Thyroid gland (tissue), 4 donors: ENCODE measurements at regions not wholly inside any gene's neighbourhood (a gene's known extent, or its start where the extent isn't known, plus 50 kb on each side); places are given as distances from the start of the nearest gene placed in this dataset.

ENCODE experiments used
- DNase-seq, 2 donors: peaks; one replicate each; pipeline ENCODE4 v3.0.0-alpha.2; 2019
- H3K27ac ChIP-seq, 3 donors: fragments of 200-600 bp; sonication (generic); 1 replicate in 2 of 3; 2 replicates in 1 of 3; pipeline ENCODE4 v1.5.1; 2016 to 2019; ENCODE audit warnings: mild to moderate bottlenecking in 1 of 3, moderate library complexity in 1 of 3
- H3K27me3 ChIP-seq: fragments of 200-600 bp; sonication (generic); one replicate; pipeline ENCODE4 v1.5.1; 2019
- H3K36me3 ChIP-seq, 2 donors: fragments of 200-600 bp; sonication (generic); one replicate each; pipeline ENCODE4 v1.5.1; 2016 to 2019
- H3K4me1 ChIP-seq, 2 donors: fragments of 200-600 bp; sonication (generic); one replicate each; pipeline ENCODE4 v1.5.1; 2017 to 2019
- H3K4me3 ChIP-seq, 3 donors: fragments of 200-600 bp; sonication (generic); replicated peaks in 1 of 3; 1 replicate in 2 of 3; 2 replicates in 1 of 3; pipeline ENCODE4 v1.5.1; 2016; ENCODE audit warnings: mild to moderate bottlenecking in 1 of 3
- H3K9me3 ChIP-seq: fragments of 200-600 bp; sonication (generic); one replicate; pipeline ENCODE4 v1.5.1; 2017
- POLR2A ChIP-seq, 2 donors: fragments of 450-650 bp; IDR thresholded peaks; one replicate each; pipeline ENCODE4 v1.6.1; 2017; ENCODE audit warnings: antibody characterized with exemption in 2 of 2, mild to moderate bottlenecking in 2 of 2, moderate library complexity in 1 of 2
- WGBS, 2 donors: methylation state at CpG; one replicate each; pipeline ENCODE4 v1.1.5; 2017; 5-methylcytosine and 5-hydroxymethylcytosine counted together
- intact Hi-C: fragments of 100-400 bp; cut with DNase I; formaldehyde crosslinking; loops from one replicate; pipeline ENCODE4 v1.15.1; 2023
- TF ChIP-seq, protein P1 (sequence below), 6 experiments: fragments of 200-600 bp in 3 of 6; fragments of 450-650 bp in 3 of 6; sonication (generic) in 3 of 6; IDR thresholded peaks; one replicate each; pipeline ENCODE4 v1.5.1; 2016 to 2019; ENCODE audit warnings: antibody characterized with exemption in 6 of 6, mild to moderate bottlenecking in 2 of 6, inconsistent platforms in 1 of 6, moderate library complexity in 1 of 6

- H3K27me3 ChIP-seq, result no peaks in the 10 kb centered on the region
- TF ChIP-seq, protein P1, sequence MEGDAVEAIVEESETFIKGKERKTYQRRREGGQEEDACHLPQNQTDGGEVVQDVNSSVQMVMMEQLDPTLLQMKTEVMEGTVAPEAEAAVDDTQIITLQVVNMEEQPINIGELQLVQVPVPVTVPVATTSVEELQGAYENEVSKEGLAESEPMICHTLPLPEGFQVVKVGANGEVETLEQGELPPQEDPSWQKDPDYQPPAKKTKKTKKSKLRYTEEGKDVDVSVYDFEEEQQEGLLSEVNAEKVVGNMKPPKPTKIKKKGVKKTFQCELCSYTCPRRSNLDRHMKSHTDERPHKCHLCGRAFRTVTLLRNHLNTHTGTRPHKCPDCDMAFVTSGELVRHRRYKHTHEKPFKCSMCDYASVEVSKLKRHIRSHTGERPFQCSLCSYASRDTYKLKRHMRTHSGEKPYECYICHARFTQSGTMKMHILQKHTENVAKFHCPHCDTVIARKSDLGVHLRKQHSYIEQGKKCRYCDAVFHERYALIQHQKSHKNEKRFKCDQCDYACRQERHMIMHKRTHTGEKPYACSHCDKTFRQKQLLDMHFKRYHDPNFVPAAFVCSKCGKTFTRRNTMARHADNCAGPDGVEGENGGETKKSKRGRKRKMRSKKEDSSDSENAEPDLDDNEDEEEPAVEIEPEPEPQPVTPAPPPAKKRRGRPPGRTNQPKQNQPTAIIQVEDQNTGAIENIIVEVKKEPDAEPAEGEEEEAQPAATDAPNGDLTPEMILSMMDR (IDR thresholded peaks at IDR 0.05), result no peak
- no peak for TF ChIP-seq POLR2A (IDR thresholded peaks at IDR 0.05)
- no peaks in the 10 kb centered on the region for H3K4me1 ChIP-seq
- H3K9me3 ChIP-seq, result no peaks in the 10 kb centered on the region
- no peak for DNase-seq
- whole genome bisulfite sequencing, 2 donors, result 85 to 87% methylated on average over 1 of the region's 1 CpG
- no peak overlapping the region for H3K4me3 ChIP-seq
- no peak overlapping the region for H3K27ac ChIP-seq
- intact Hi-C loops, result no loop called here
- H3K36me3 ChIP-seq, result no peaks in the 10 kb centered on the region
Observed at GRCh38 chr10:2948127-2948854, 119.1 kb upstream of the PFKP start.

DNA sequence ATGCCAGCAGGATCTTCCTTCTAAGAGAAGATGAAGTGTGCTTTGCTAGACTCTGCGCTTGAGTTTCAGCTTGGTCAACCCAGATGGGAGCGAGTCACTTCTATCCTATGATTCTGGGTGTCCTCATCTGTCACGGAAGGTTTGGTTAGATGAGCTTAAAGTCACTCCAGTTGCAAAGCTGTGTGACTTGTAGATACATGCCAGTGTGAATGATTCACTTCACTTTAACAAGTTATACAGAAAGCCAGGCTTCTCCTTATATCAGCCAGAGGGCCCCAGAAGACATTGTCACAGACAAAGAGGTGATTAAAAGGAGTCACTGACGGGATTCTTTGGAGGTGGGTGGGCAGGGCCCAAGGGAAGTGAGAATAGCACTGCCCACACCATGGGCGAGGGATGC is 122.6 kb upstream of the PFKP start:
- Histone ChIP-seq H3K4me3 (no peak overlapping the region), H3K27me3 (no peaks in the 10 kb centered on the region), H3K27ac (no peak overlapping the region), H3K36me3 (no peaks in the 10 kb centered on the region), H3K4me1 (no peaks in the 10 kb centered on the region), H3K9me3 (no peaks in the 10 kb centered on the region)
- DNase-seq, result no peak
- intact Hi-C loops, result no loop called here
- WGBS, 2 donors, result 89 to 91% methylated on average over 5 of the region's 5 CpGs
- no peak for TF ChIP-seq POLR2A (IDR thresholded peaks at IDR 0.05)
- TF ChIP-seq, protein P1 (IDR thresholded peaks at IDR 0.05), result no peak

- H3K36me3 ChIP-seq, result no peaks in the 10 kb centered on the region
- no peak for TF ChIP-seq POLR2A (IDR thresholded peaks at IDR 0.05)
- TF ChIP-seq, protein P1 (IDR thresholded peaks at IDR 0.05), result no peak
- no peaks in the 10 kb centered on the region for H3K9me3 ChIP-seq
- no peaks in the 10 kb centered on the region for H3K4me1 ChIP-seq
- no peak overlapping the region for H3K27ac ChIP-seq
- intact Hi-C loops, result no loop called here
- H3K4me3 ChIP-seq, result no peak overlapping the region
- 68 to 79% methylated on average over 7 of the region's 7 CpGs for WGBS, 2 donors
- no peak for DNase-seq
- H3K27me3 ChIP-seq, result no peaks in the 10 kb centered on the region
Observed at GRCh38 chr10:2943932-2944614, 123.3 kb upstream of the PFKP start.

- no peak overlapping the region for H3K27ac ChIP-seq
- H3K36me3 ChIP-seq, result no peaks in the 10 kb centered on the region
- WGBS, 2 donors, result 56 to 59% methylated on average over 3 of the region's 3 CpGs
Observed at GRCh38 chr10:2942938-2943337, 124.4 kb upstream of the PFKP start.

More at GRCh38 chr10:2942938-2943337, 124.4 kb upstream of the PFKP start:
- TF ChIP-seq, protein P1 (IDR thresholded peaks at IDR 0.05), result no peak
- TF ChIP-seq POLR2A (IDR thresholded peaks at IDR 0.05), result no peak
- no peak overlapping the region for H3K4me3 ChIP-seq
- H3K4me1 ChIP-seq, result no peaks in the 10 kb centered on the region
- no peaks in the 10 kb centered on the region for H3K27me3 ChIP-seq
- intact Hi-C loops, result no loop called here
- H3K9me3 ChIP-seq, result no peaks in the 10 kb centered on the region
- DNase-seq, result no peak
